Mesenchymal stem cell (in vitro differentiated cells and primary cell): ENCODE measurements at regions not wholly inside any gene's neighbourhood (a gene's known extent, or its start where the extent isn't known, plus 50 kb on each side); places are given as distances from the start of the nearest gene placed in this dataset.

Experiments used
- DNase-seq: peaks from one replicate; pipeline ENCODE4 v3.0.0-alpha.2; 2013
- H2AFZ ChIP-seq: one replicate; pipeline ENCODE4 v1.6.1; 2013; ENCODE audit warnings: low read depth, mild to moderate bottlenecking, control low read depth, inconsistent platforms, low read length, moderate library complexity
- H2AK5ac ChIP-seq: 2 replicates; pipeline ENCODE4 v1.6.1; 2013; ENCODE audit warnings: low read length, moderate library complexity, mild to moderate bottlenecking, inconsistent platforms; ENCODE audit not compliant: severe bottlenecking
- H2BK120ac ChIP-seq: one replicate; pipeline ENCODE4 v1.6.1; 2013; ENCODE audit warnings: low read depth, mild to moderate bottlenecking, inconsistent platforms, low read length, moderate library complexity
- H2BK12ac ChIP-seq, 2 experiments: one replicate each; pipeline ENCODE4 v1.6.1; 2013; ENCODE audit warnings: inconsistent platforms in 2 of 2, low read length in 2 of 2, mild to moderate bottlenecking in 2 of 2, moderate library complexity in 2 of 2, control low read depth in 1 of 2
- H2BK15ac ChIP-seq: one replicate; pipeline ENCODE4 v1.6.1; 2013; ENCODE audit warnings: mild to moderate bottlenecking, low read depth, inconsistent platforms; ENCODE audit not compliant: poor library complexity, severe bottlenecking
- H2BK5ac ChIP-seq: 2 replicates; pipeline ENCODE4 v1.6.1; 2013; ENCODE audit warnings: low read depth, mild to moderate bottlenecking, low read length, control low read depth, inconsistent platforms; ENCODE audit not compliant: poor library complexity, severe bottlenecking
- H3K14ac ChIP-seq, 2 experiments: one replicate each; pipeline ENCODE4 v1.6.1; 2013; ENCODE audit warnings: inconsistent platforms in 2 of 2, low read length in 2 of 2, control low read depth in 1 of 2, mild to moderate bottlenecking in 1 of 2, moderate library complexity in 1 of 2
- H3K18ac ChIP-seq, 2 experiments: one replicate each; pipeline ENCODE4 v1.6.1; 2013; ENCODE audit warnings: inconsistent platforms in 2 of 2, low read length in 2 of 2, control low read depth in 1 of 2, low read depth in 1 of 2, mild to moderate bottlenecking in 1 of 2
- H3K23ac ChIP-seq, 2 experiments: one replicate each; pipeline ENCODE4 v1.6.1; 2013; ENCODE audit warnings: inconsistent platforms in 2 of 2, low read length in 2 of 2, mild to moderate bottlenecking in 2 of 2, moderate library complexity in 2 of 2, control low read depth in 1 of 2
- H3K27ac ChIP-seq: 2 replicates; pipeline ENCODE4 v1.5.1; 2013; ENCODE audit warnings: mild to moderate bottlenecking, moderate library complexity, low read length, control low read depth, inconsistent platforms; ENCODE audit not compliant: poor library complexity, severe bottlenecking
- H3K27me3 ChIP-seq, 2 experiments: 2 replicates each; pipeline versions ENCODE4 v1.6.1 to v1.7.0; 2013; ENCODE audit warnings: low read length in 2 of 2, mild to moderate bottlenecking in 2 of 2, moderate library complexity in 2 of 2, control low read depth in 1 of 2, inconsistent platforms in 1 of 2; ENCODE audit not compliant: control insufficient read depth in 1 of 2, insufficient read depth in 1 of 2
- H3K36me3 ChIP-seq, 2 experiments: 2 replicates each; pipeline versions ENCODE4 v1.6.1 to v1.7.0; 2013; ENCODE audit warnings: low read length in 2 of 2, control low read depth in 1 of 2, inconsistent platforms in 1 of 2, low read depth in 1 of 2, mild to moderate bottlenecking in 1 of 2; ENCODE audit not compliant: insufficient read depth in 2 of 2, control insufficient read depth in 1 of 2
- H3K4ac ChIP-seq, 2 experiments: one replicate each; pipeline ENCODE4 v1.6.1; 2013; ENCODE audit warnings: inconsistent platforms in 2 of 2, low read length in 2 of 2, mild to moderate bottlenecking in 2 of 2, moderate library complexity in 2 of 2, control low read depth in 1 of 2, low read depth in 1 of 2
- H3K4me1 ChIP-seq: 2 replicates; pipeline ENCODE4 v1.6.1; 2013; ENCODE audit warnings: low read depth, low read length, control low read depth; ENCODE audit not compliant: control insufficient read depth, insufficient read depth
- H3K4me2 ChIP-seq: 2 replicates; pipeline ENCODE4 v1.6.1; 2013; ENCODE audit warnings: low read length, mild to moderate bottlenecking, inconsistent platforms; ENCODE audit not compliant: poor library complexity, severe bottlenecking
- H3K4me3 ChIP-seq, 2 experiments: 2 replicates each; pipeline versions ENCODE4 v1.5.1 to v1.7.0; 2013; ENCODE audit warnings: low read length in 2 of 2, mild to moderate bottlenecking in 2 of 2, control low read depth in 1 of 2, low read depth in 1 of 2; ENCODE audit not compliant: insufficient read depth in 1 of 2
- H3K79me1 ChIP-seq: replicated peaks from 2 replicates; pipeline ENCODE4 v1.6.1; 2013; ENCODE audit warnings: mild to moderate bottlenecking, control low read depth, low read length, inconsistent platforms; ENCODE audit not compliant: poor library complexity, severe bottlenecking
- H3K9ac ChIP-seq: 2 replicates; pipeline ENCODE4 v1.7.0; 2013; ENCODE audit warnings: mild to moderate bottlenecking, low read length, moderate library complexity
- H3K9me3 ChIP-seq: 2 replicates; pipeline ENCODE4 v1.7.0; 2013; ENCODE audit warnings: mild to moderate bottlenecking, low read length; ENCODE audit not compliant: control insufficient read depth
- H4K8ac ChIP-seq: one replicate; pipeline ENCODE4 v1.6.1; 2013; ENCODE audit warnings: inconsistent platforms, mild to moderate bottlenecking, low read length, moderate library complexity
- H4K91ac ChIP-seq: one replicate; pipeline ENCODE4 v1.6.1; 2013; ENCODE audit warnings: mild to moderate bottlenecking, low read length, inconsistent platforms
- WGBS: methylation state at CpG from one replicate; pipeline ENCODE4 v1.1.7; 2013; ENCODE audit warnings: mixed read lengths; 5-methylcytosine and 5-hydroxymethylcytosine counted together

- no peak overlapping the region for H3K27ac ChIP-seq
- H2BK15ac ChIP-seq: no peak overlapping the region
- H3K23ac ChIP-seq: no peak overlapping the region
- no peak overlapping the region for H3K4me2 ChIP-seq
- H3K14ac ChIP-seq: no peak overlapping the region
- no peak overlapping the region for H4K91ac ChIP-seq
- H2AFZ ChIP-seq: no peak overlapping the region
- no peaks in the 10 kb centered on the region for H3K27me3 ChIP-seq
- no peaks in the 10 kb centered on the region for H3K9me3 ChIP-seq
- H2BK12ac ChIP-seq: no peak overlapping the region
- 78% methylated on average over 1 of the region's 3 CpGs for WGBS
- no peaks in the 10 kb centered on the region for H3K4me1 ChIP-seq
- no peaks in the 10 kb centered on the region for H3K79me1 ChIP-seq
- H3K36me3 ChIP-seq: no peaks in the 10 kb centered on the region
- H2AK5ac ChIP-seq: no peak overlapping the region
- H3K9ac ChIP-seq: no peak overlapping the region
- no peak overlapping the region for H4K8ac ChIP-seq
- no peak overlapping the region for H2BK120ac ChIP-seq
- no peak overlapping the region for H3K18ac ChIP-seq
- DNase-seq: peak; percentile 11
- H3K4ac ChIP-seq: no peak overlapping the region
- H2BK5ac ChIP-seq: no peak overlapping the region
- no peak overlapping the region for H3K4me3 ChIP-seq
Observed at GRCh38 chr2:33791625-33792024, 192.5 kb upstream of the FAM98A start.

- Histone ChIP-seq H3K9ac (no peak overlapping the region), H3K23ac (no peak overlapping the region), H2BK15ac (no peak overlapping the region), H3K9me3 (no peaks in the 10 kb centered on the region), H2AK5ac (no peak overlapping the region), H4K91ac (no peak overlapping the region), H2BK5ac (no peak overlapping the region), H2AFZ (no peak overlapping the region), H3K4me1 (no peaks in the 10 kb centered on the region), H3K36me3 (no peaks in the 10 kb centered on the region), H2BK12ac (no peak overlapping the region), H3K27ac (no peak overlapping the region), H2BK120ac (no peak overlapping the region), H3K4ac (no peak overlapping the region), H3K4me3 (no peak overlapping the region), H3K18ac (no peak overlapping the region), H3K14ac (no peak overlapping the region), H3K27me3 (no peaks in the 10 kb centered on the region), H3K4me2 (no peak overlapping the region), H3K79me1 (no peaks in the 10 kb centered on the region), H4K8ac (no peak overlapping the region)
- WGBS: 90% methylated on average over 1 of the region's 1 CpG
- DNase-seq: peak; percentile 14
Observed at GRCh38 chr2:33788044-33788443, 188.9 kb upstream of the FAM98A start.

- Histone ChIP-seq H3K27me3 (no peaks in the 10 kb centered on the region), H3K9ac (no peak overlapping the region), H4K8ac (no peak overlapping the region), H2BK12ac (no peak overlapping the region), H3K79me1 (no peaks in the 10 kb centered on the region), H2BK120ac (no peak overlapping the region), H3K4me2 (no peak overlapping the region), H3K9me3 (no peaks in the 10 kb centered on the region), H3K4me3 (no peak overlapping the region), H3K4me1 (no peaks in the 10 kb centered on the region), H2BK15ac (no peak overlapping the region), H3K4ac (no peak overlapping the region), H3K18ac (no peak overlapping the region), H3K14ac (no peak overlapping the region), H3K36me3 (no peaks in the 10 kb centered on the region), H2AK5ac (no peak overlapping the region), H3K27ac (no peak overlapping the region), H2AFZ (no peak overlapping the region), H2BK5ac (no peak overlapping the region), H4K91ac (no peak overlapping the region), H3K23ac (no peak overlapping the region)
- WGBS: 81% methylated on average over 3 of the region's 5 CpGs
- DNase-seq: no peak
Observed at GRCh38 chr2:33786881-33787280, 187.8 kb upstream of the FAM98A start.

- no peaks in the 10 kb centered on the region for H3K9me3 ChIP-seq
- H3K27me3 ChIP-seq: no peaks in the 10 kb centered on the region
- no peak overlapping the region for H3K23ac ChIP-seq
- no peak overlapping the region for H2AK5ac ChIP-seq
- no peak overlapping the region for H3K4me3 ChIP-seq
- H4K91ac ChIP-seq: no peak overlapping the region
- no peak overlapping the region for H3K9ac ChIP-seq
- no peak overlapping the region for H4K8ac ChIP-seq
- no peaks in the 10 kb centered on the region for H3K79me1 ChIP-seq
- no peak for DNase-seq
- H3K18ac ChIP-seq: no peak overlapping the region
- no peak overlapping the region for H2BK5ac ChIP-seq
- H2BK120ac ChIP-seq: no peak overlapping the region
- H3K14ac ChIP-seq: no peak overlapping the region
- no peak overlapping the region for H3K27ac ChIP-seq
- H3K4me1 ChIP-seq: no peaks in the 10 kb centered on the region
- H2BK15ac ChIP-seq: no peak overlapping the region
- H2AFZ ChIP-seq: no peak overlapping the region
- no peaks in the 10 kb centered on the region for H3K36me3 ChIP-seq
- no peak overlapping the region for H3K4me2 ChIP-seq
- H2BK12ac ChIP-seq: no peak overlapping the region
- WGBS: 84% methylated on average over 4 of the region's 4 CpGs
- H3K4ac ChIP-seq: no peak overlapping the region
Observed at GRCh38 chr2:33785201-33786106, 186.4 kb upstream of the FAM98A start.
